Liver (tissue), 8 donors: ENCODE measurements at regions not wholly inside any gene's neighbourhood (a gene's known extent, or its start where the extent isn't known, plus 50 kb on each side); places are given as distances from the start of the nearest gene placed in this dataset.

Experiments
- DNase-seq: peaks from one replicate; pipeline ENCODE4 v3.0.0-alpha.2; 2017; ENCODE audit warnings: low spot score
- H3K27ac ChIP-seq, 2 donors: one replicate each; pipeline ENCODE4 v1.7.0; 2013; ENCODE audit warnings: inconsistent platforms in 2 of 2, low read length in 2 of 2, control low read depth in 1 of 2, low read depth in 1 of 2, mild to moderate bottlenecking in 1 of 2
- H3K27me3 ChIP-seq, 4 donors: one replicate each; pipeline versions ENCODE4 v1.6.1 to v1.7.0; 2013; ENCODE audit warnings: low read length in 3 of 4, inconsistent platforms in 1 of 4, mild to moderate bottlenecking in 1 of 4, moderate library complexity in 1 of 4; ENCODE audit not compliant: control insufficient read depth in 4 of 4, insufficient read depth in 4 of 4
- H3K36me3 ChIP-seq, 4 donors: one replicate each; pipeline versions ENCODE4 v1.6.1 to v1.7.0; 2013; ENCODE audit warnings: low read length in 3 of 4, mild to moderate bottlenecking in 3 of 4, low read depth in 1 of 4, moderate library complexity in 1 of 4; ENCODE audit not compliant: control insufficient read depth in 4 of 4, insufficient read depth in 3 of 4
- H3K4me1 ChIP-seq, 4 donors: one replicate each; pipeline versions ENCODE4 v1.6.1 to v1.7.0; 2013; ENCODE audit warnings: low read length in 3 of 4, mild to moderate bottlenecking in 3 of 4, moderate library complexity in 1 of 4; ENCODE audit not compliant: control insufficient read depth in 4 of 4, insufficient read depth in 4 of 4
- H3K4me3 ChIP-seq, 3 donors: one replicate each; pipeline versions ENCODE4 v1.6.1 to v1.7.0; 2013; ENCODE audit warnings: low read length in 3 of 3, control low read depth in 1 of 3, low read depth in 1 of 3, mild to moderate bottlenecking in 1 of 3
- H3K9ac ChIP-seq, 2 donors: one replicate each; pipeline ENCODE4 v1.7.0; 2013; ENCODE audit warnings: low read length in 2 of 2, mild to moderate bottlenecking in 2 of 2, moderate library complexity in 2 of 2, control low read depth in 1 of 2, low read depth in 1 of 2
- H3K9me3 ChIP-seq, 4 donors: one replicate each; pipeline versions ENCODE4 v1.6.1 to v1.7.0; 2013; ENCODE audit warnings: low read length in 3 of 4; ENCODE audit not compliant: control insufficient read depth in 4 of 4
- CTCF ChIP-seq: fragments of 150-350 bp; IDR thresholded peaks from 2 replicates; pipeline ENCODE4 v1.5.1; 2017; ENCODE audit warnings: improper control_type of control experiment, low read depth, low read length; ENCODE audit not compliant: missing input control
- EGR1 ChIP-seq, 2 donors: IDR thresholded peaks; 2 replicates each; pipeline ENCODE4 v1.6.1; 2016 to 2018; ENCODE audit warnings: antibody characterized with exemption in 2 of 2, low read depth in 2 of 2
- FOXA1 ChIP-seq: IDR thresholded peaks from 2 replicates; pipeline ENCODE4 v1.6.1; 2016; ENCODE audit warnings: antibody characterized with exemption
- FOXA2 ChIP-seq: IDR thresholded peaks from 2 replicates; pipeline ENCODE4 v1.6.1; 2016; ENCODE audit warnings: antibody characterized with exemption
- GABPA ChIP-seq, 2 donors: IDR thresholded peaks in 1 of 2; conservative IDR thresholded peaks in 1 of 2; 2 replicates each; pipeline ENCODE4 v1.6.1; 2016; ENCODE audit warnings: antibody characterized with exemption in 2 of 2, mild to moderate bottlenecking in 1 of 2, moderate library complexity in 1 of 2
- HNF4A ChIP-seq, 2 donors: conservative IDR thresholded peaks; 2 replicates each; pipeline ENCODE4 v1.6.1; 2016; ENCODE audit warnings: antibody characterized with exemption in 2 of 2, mild to moderate bottlenecking in 2 of 2
- HNF4G ChIP-seq: IDR thresholded peaks from 2 replicates; pipeline ENCODE4 v1.6.1; 2016; ENCODE audit warnings: antibody characterized with exemption
- JUND ChIP-seq, 2 donors: IDR thresholded peaks; 2 replicates each; pipeline ENCODE4 v1.6.1; 2016; ENCODE audit warnings: antibody characterized with exemption in 2 of 2
- MAX ChIP-seq: IDR thresholded peaks from 2 replicates; pipeline ENCODE4 v1.6.1; 2016; ENCODE audit warnings: antibody characterized with exemption
- REST ChIP-seq: IDR thresholded peaks from 2 replicates; pipeline ENCODE4 v1.6.1; 2016; ENCODE audit warnings: antibody characterized with exemption, mild to moderate bottlenecking
- SP1 ChIP-seq: IDR thresholded peaks from 2 replicates; pipeline ENCODE4 v1.6.1; 2018; ENCODE audit warnings: antibody characterized with exemption, mild to moderate bottlenecking
- TAF1 ChIP-seq: conservative IDR thresholded peaks from 2 replicates; pipeline ENCODE4 v1.6.1; 2016; ENCODE audit warnings: antibody characterized with exemption, mild to moderate bottlenecking
- YY1 ChIP-seq: IDR thresholded peaks from 2 replicates; pipeline ENCODE4 v1.6.1; 2016; ENCODE audit warnings: antibody characterized with exemption, mild to moderate bottlenecking
- ZBTB33 ChIP-seq: IDR thresholded peaks from 2 replicates; pipeline ENCODE4 v1.6.1; 2016; ENCODE audit warnings: antibody characterized with exemption
- WGBS: extraction: QIAGEN DNeasy Blood & Tissue Kit; methylation state at CpG from one replicate; pipeline ENCODE4 v1.1.7; 2013; 5-methylcytosine and 5-hydroxymethylcytosine counted together
- donor health status: healthy.
- donor health status: healthy.
- donor health status: healthy.
- donor health status: healthy.
- donor health status: healthy.

GRCh38 chr13:40483601-40484000 lies 182.8 kb downstream of the FOXO1 start:
- 95% methylated on average over 13 of the region's 13 CpGs for WGBS
- DNase-seq: no peak
- no peaks in the 10 kb centered on the region for H3K9me3 ChIP-seq

GRCh38 chr13:40484101-40484800 lies 182.2 kb downstream of the FOXO1 start:
- Histone ChIP-seq H3K9ac (no peak overlapping the region), H3K27me3 (no peaks in the 10 kb centered on the region), H3K4me1 (peaks cover 5 to 11% (median 6%) of the 10 kb centered on the region in 4 donors), H3K4me3 (no peak overlapping the region), H3K36me3 (no peaks in the 10 kb centered on the region), H3K9me3 (no peaks in the 10 kb centered on the region), H3K27ac (no peak overlapping the region)
- TF ChIP-seq YY1 (no peak), MAX (no peak)
- WGBS: 78% methylated on average over 14 of the region's 14 CpGs
- no peak for DNase-seq

More at GRCh38 chr13:40483601-40484000, 182.8 kb downstream of the FOXO1 start:
- Histone ChIP-seq H3K27ac (no peak overlapping the region), H3K27me3 (no peaks in the 10 kb centered on the region), H3K36me3 (no peaks in the 10 kb centered on the region), H3K4me1 (peaks cover 5 to 18% (median 12%) of the 10 kb centered on the region in 4 donors), H3K9ac (no peak overlapping the region), H3K4me3 (no peak overlapping the region)
- TF ChIP-seq REST (no peak), EGR1 (IDR thresholded peaks at IDR 0.05; ENCODE audit: low read depth in 2 of 2) (no peak), SP1 (no peak), JUND (IDR thresholded peaks at IDR 0.05) (no peak), CTCF (no peak), HNF4G (no peak), HNF4A (conservative IDR thresholded peaks at IDR 0.05) (no peak), TAF1 (no peak), MAX (no peak)

- Histone ChIP-seq H3K9ac (no peak overlapping the region), H3K4me1 (peaks cover 0 to 4% (median 0%) of the 10 kb centered on the region in 4 donors), H3K27ac (no peak overlapping the region), H3K36me3 (no peaks in the 10 kb centered on the region), H3K4me3 (no peak overlapping the region), H3K27me3 (no peaks in the 10 kb centered on the region), H3K9me3 (no peaks in the 10 kb centered on the region)
- WGBS: 97% methylated on average over 7 of the region's 7 CpGs
- TF ChIP-seq ZBTB33: no peak
- TF ChIP-seq HNF4G: no peak
- no peak for TF ChIP-seq YY1
- no peak for TF ChIP-seq REST
- TF ChIP-seq TAF1: no peak
- no peak for TF ChIP-seq MAX
- TF ChIP-seq FOXA1: no peak
- no peak for TF ChIP-seq GABPA (IDR thresholded peaks at IDR 0.05 in 1 of 2, conservative IDR thresholded peaks at IDR 0.05 in 1 of 2)
- no peak for TF ChIP-seq HNF4A (conservative IDR thresholded peaks at IDR 0.05)
- TF ChIP-seq FOXA2: no peak
- no peak for TF ChIP-seq EGR1 (IDR thresholded peaks at IDR 0.05; ENCODE audit: low read depth in 2 of 2)
- no peak for DNase-seq
Observed at GRCh38 chr13:40484974-40485373, 181.5 kb downstream of the FOXO1 start.
